HepG2 (cell line): ENCODE measurements at regions not wholly inside any gene's neighbourhood (a gene's known extent, or its start where the extent isn't known, plus 50 kb on each side); places are given as distances from the start of the nearest gene placed in this dataset.

Source experiments
- ATAC-seq: fragments of 200-7000 bp; cut with Tn5 transposase; 3 replicates; pipeline ENCODE4 v1.9.1; 2020; ENCODE audit warnings: mild to moderate bottlenecking, moderate library complexity
- BruUV-seq: library from RNA; stranded (reverse); fragments of 400-500 nt; replicated peaks from 2 replicates; lab custom pipeline; 2021; lab: Mats Ljungman, UMichigan
- CTCF ChIA-PET: fragments of 300-600 bp; formaldehyde crosslinking; extraction: SDS; loops from one replicate; lab custom pipeline; 2021; ENCODE audit warnings: low total read pairs, inconsistent platforms, low intra/inter-chr PET ratio; lab: Yijun Ruan, JAX
- POLR2A ChIA-PET: fragments of 350-600 bp; sonication (Branson Sonifier 250); formaldehyde crosslinking; loops from one replicate; lab custom pipeline; 2020; ENCODE audit warnings: antibody characterized with exemption, inconsistent platforms; lab: Yijun Ruan, JAX
- DNase-seq: peaks from one replicate; pipeline ENCODE4 v3.0.0-alpha.2; 2015; ENCODE audit warnings: low spot score
- FAIRE-seq: peaks from 3 replicates; lab custom pipeline; 2011; peaks lifted over from hg19 to GRCh38; lab: Jason Lieb, UNC
- H2AFZ ChIP-seq: one replicate; pipeline ENCODE4 v1.6.1; 2011; ENCODE audit warnings: low read length, inconsistent platforms
- H3K27ac ChIP-seq: fragments of 300-600 bp; 3 replicates; pipeline ENCODE4 v1.8.0; 2011; ENCODE audit warnings: mixed run types, mild to moderate bottlenecking, mixed read lengths, low read length, inconsistent platforms; ENCODE audit not compliant: insufficient read depth; ENCODE audit errors: extremely low read length
- H3K27me3 ChIP-seq, 2 experiments: fragments of 200-600 bp in 1 of 2; 2 replicates in 1 of 2; 3 replicates in 1 of 2; pipeline versions ENCODE4 v1.6.0 to v1.8.0; 2011; ENCODE audit warnings: low read length in 2 of 2, mild to moderate bottlenecking in 2 of 2, moderate library complexity in 2 of 2, inconsistent platforms in 1 of 2; ENCODE audit not compliant: insufficient read depth in 2 of 2, control insufficient read depth in 1 of 2
- H3K36me3 ChIP-seq, 2 experiments: fragments of 200-600 bp in 1 of 2; replicated peaks in 1 of 2; 2 replicates in 1 of 2; 3 replicates in 1 of 2; pipeline versions ENCODE4 v1.5.1 to v1.8.0; 2011; ENCODE audit warnings: low read length in 2 of 2, inconsistent platforms in 1 of 2; ENCODE audit not compliant: insufficient read depth in 2 of 2, control insufficient read depth in 1 of 2
- H3K4me1 ChIP-seq: 2 replicates; pipeline ENCODE4 v1.5.1; 2012; ENCODE audit warnings: low read length, inconsistent platforms; ENCODE audit not compliant: insufficient read depth
- H3K4me2 ChIP-seq: 2 replicates; pipeline ENCODE4 v1.6.0; 2011; ENCODE audit warnings: low read depth, low read length, inconsistent platforms
- H3K4me3 ChIP-seq, 3 experiments: fragments of 200-600 bp in 1 of 3; sonication (generic), shearing (Covaris generic) in 1 of 3; replicated peaks in 1 of 3; 2 replicates each; pipeline ENCODE4 v1.5.1; 2011 to 2016; ENCODE audit warnings: low read length in 3 of 3, inconsistent platforms in 2 of 3, low read depth in 2 of 3, mild to moderate bottlenecking in 2 of 3, control low read depth in 1 of 3, mixed read lengths in 1 of 3; ENCODE audit not compliant: insufficient read depth in 1 of 3
- H3K79me2 ChIP-seq: one replicate; pipeline ENCODE4 v1.6.1; 2011; ENCODE audit warnings: low read length, inconsistent platforms; ENCODE audit not compliant: insufficient read depth
- H3K9ac ChIP-seq: 2 replicates; pipeline ENCODE4 v1.6.0; 2011; ENCODE audit warnings: mild to moderate bottlenecking, low read depth, low read length, inconsistent platforms; ENCODE audit not compliant: insufficient read depth
- H3K9me3 ChIP-seq: 2 replicates; pipeline ENCODE4 v1.5.1; 2012; ENCODE audit warnings: mild to moderate bottlenecking, low read length
- H4K20me1 ChIP-seq: 2 replicates; pipeline ENCODE4 v1.6.0; 2011; ENCODE audit warnings: inconsistent platforms, mild to moderate bottlenecking, low read length, moderate library complexity; ENCODE audit not compliant: insufficient read depth
- ATF2 ChIP-seq: sonication (generic); formaldehyde crosslinking; IDR thresholded peaks from 2 replicates; pipeline ENCODE4 v1.4.0; 2020; ENCODE audit warnings: missing genetic modification reagents
- HCFC1 ChIP-seq: fragments of 150-350 bp; IDR thresholded peaks from 2 replicates; pipeline ENCODE4 v1.6.1; 2014; ENCODE audit warnings: low read depth, low read length
- KDM5B ChIP-seq: sonication (generic); formaldehyde crosslinking; IDR thresholded peaks from 2 replicates; pipeline ENCODE4 v1.4.0; 2020; ENCODE audit warnings: missing genetic modification reagents, mild to moderate bottlenecking, borderline replicate concordance
- KLF13 ChIP-seq: sonication (generic); formaldehyde crosslinking; IDR thresholded peaks from 2 replicates; pipeline ENCODE4 v1.4.0; 2020; ENCODE audit warnings: mild to moderate bottlenecking, missing genetic modification reagents
- MAFK ChIP-seq, 2 experiments: IDR thresholded peaks in 1 of 2; conservative IDR thresholded peaks in 1 of 2; 2 replicates each; pipeline ENCODE4 v1.6.1; 2011; ENCODE audit warnings: improper control_type of control experiment in 2 of 2, low read length in 2 of 2
- MED8 ChIP-seq: sonication (generic); formaldehyde crosslinking; IDR thresholded peaks from 2 replicates; pipeline ENCODE4 v1.8.1; 2023; ENCODE audit warnings: mild to moderate bottlenecking, missing genetic modification reagents; ENCODE audit not compliant: insufficient replicate concordance
- MIER2 ChIP-seq: IDR thresholded peaks from 2 replicates; pipeline ENCODE4 v1.6.1; 2016; ENCODE audit warnings: missing biosample characterization, missing genetic modification reagents
- NFE2L1 ChIP-seq: sonication (generic); formaldehyde crosslinking; IDR thresholded peaks from 2 replicates; pipeline ENCODE4 v1.4.0; 2020; ENCODE audit warnings: missing genetic modification reagents, mild to moderate bottlenecking, borderline replicate concordance
- RAD51 ChIP-seq: fragments of 450-650 bp; IDR thresholded peaks from 2 replicates; pipeline ENCODE4 v1.6.1; 2016; ENCODE audit warnings: borderline replicate concordance
- RBAK ChIP-seq: sonication (generic); formaldehyde crosslinking; IDR thresholded peaks from 2 replicates; pipeline ENCODE4 v1.5.1; 2020; ENCODE audit warnings: mild to moderate bottlenecking, missing genetic modification reagents
- THRA ChIP-seq: sonication (generic); formaldehyde crosslinking; IDR thresholded peaks from 2 replicates; pipeline ENCODE4 v1.4.0; 2020; ENCODE audit warnings: missing genetic modification reagents, borderline replicate concordance
- XRCC5 ChIP-seq: fragments of 200-400 bp; formaldehyde crosslinking; optimal IDR thresholded peaks from 2 replicates; pipeline ENCODE3; 2017; ENCODE audit warnings: mild to moderate bottlenecking, low read length
- ZNF709 ChIP-seq: sonication (generic); formaldehyde crosslinking; IDR thresholded peaks from 2 replicates; pipeline ENCODE4 v1.5.0; 2020; ENCODE audit warnings: mild to moderate bottlenecking, missing genetic modification reagents
- ZSCAN30 ChIP-seq: sonication (generic); formaldehyde crosslinking; IDR thresholded peaks from 2 replicates; pipeline ENCODE4 v1.5.0; 2020; ENCODE audit warnings: mild to moderate bottlenecking, missing genetic modification reagents
- WGBS: methylation state at CpG from one replicate; pipeline ENCODE4 v1.1.6; 2017; ENCODE audit warnings: low lambda C conversion rate; 5-methylcytosine and 5-hydroxymethylcytosine counted together
- in situ Hi-C: cut with HindIII; loops from 2 replicates; pipeline ENCODE4 v1.10.0; 2017; ENCODE audit warnings: low pct_unique_long_range_greater_than_20kb; ENCODE audit not compliant: extremely low pct_ligation_motif_present
- intact Hi-C: fragments of 100-400 bp; cut with micrococcal nuclease; formaldehyde crosslinking; loops from one replicate; pipeline ENCODE4 v1.10.0; 2022; ENCODE audit not compliant: unreplicated experiment

- Histone ChIP-seq H3K9ac (no peak overlapping the region), H3K27ac (no peak overlapping the region), H4K20me1 (no peaks in the 10 kb centered on the region), H3K4me1 (no peaks in the 10 kb centered on the region), H3K4me3 (no peak overlapping the region), H3K27me3 (no peaks in the 10 kb centered on the region; a peak in 1 of 5 replicates), H3K79me2 (no peaks in the 10 kb centered on the region), H3K9me3 (no peaks in the 10 kb centered on the region), H3K36me3 (no peaks in the 10 kb centered on the region), H3K4me2 (no peak overlapping the region), H2AFZ (no peak overlapping the region)
- ChIA-PET POLR2A (no interaction called here), CTCF (no interaction called here)
- no peak for TF ChIP-seq KLF13 (CRISPR knock-in tag)
- peak; percentile 60; the same call in 1 of the 2 replicates for TF ChIP-seq RAD51
- FAIRE-seq: no peak
- DNase-seq: no peak
- in situ Hi-C loops: no loop called here
- intact Hi-C loops: no loop called here
- ATAC-seq: no peak
- no TSS peak for BruUV-seq
- 0% methylated on average over 3 of the region's 3 CpGs for WGBS
Measured at GRCh38 chr5:117098094-117098493, 523.5 kb upstream of the SEMA6A start.

GRCh38 chr5:117095346-117096332 lies 521.0 kb upstream of the SEMA6A start:
- Histone ChIP-seq H3K27ac (no peak overlapping the region), H2AFZ (no peak overlapping the region), H3K4me2 (no peak overlapping the region), H3K9ac (no peak overlapping the region), H3K9me3 (no peaks in the 10 kb centered on the region), H3K4me3 (no peak overlapping the region), H3K4me1 (no peaks in the 10 kb centered on the region), H4K20me1 (no peaks in the 10 kb centered on the region), H3K36me3 (no peaks in the 10 kb centered on the region), H3K27me3 (no peaks in the 10 kb centered on the region; a peak in 1 of 5 replicates), H3K79me2 (no peaks in the 10 kb centered on the region)
- ATAC-seq: no peak
- BruUV-seq: no TSS peak
- no peak for DNase-seq
- ChIA-PET POLR2A (no interaction called here), CTCF (no interaction called here)
- intact Hi-C loops: no loop called here
- in situ Hi-C loops: no loop called here
- WGBS: 9% methylated on average over 10 of the region's 10 CpGs
- FAIRE-seq: no peak
- TF ChIP-seq RBAK (CRISPR knock-in tag) (no peak), MIER2 (CRISPR knock-in tag) (no peak), ATF2 (no peak), NFE2L1 (CRISPR knock-in tag) (no peak), MED8 (CRISPR knock-in tag) (no peak), ZNF709 (CRISPR knock-in tag) (no peak), ZSCAN30 (no peak), KDM5B (CRISPR knock-in tag) (no peak), THRA (CRISPR knock-in tag) (no peak), XRCC5 (no peak), MAFK (conservative IDR thresholded peaks at IDR 0.05 in 1 of 2, IDR thresholded peaks at IDR 0.05 in 1 of 2; ENCODE audit: low read length in 2 of 2) (no peak), HCFC1 (no peak)
